GM20000 (cell line): ENCODE measurements at regions not wholly inside any gene's neighbourhood (a gene's known extent, or its start where the extent isn't known, plus 50 kb on each side); places are given as distances from the start of the nearest gene placed in this dataset.

Experiments
- DNase-seq: peaks from one replicate; pipeline ENCODE4 v3.0.0; 2012; ENCODE audit warnings: low spot score
- CTCF ChIP-seq: IDR thresholded peaks from 2 replicates; pipeline ENCODE4 v1.5.1; 2012; ENCODE audit warnings: mild to moderate bottlenecking, control low read depth; ENCODE audit errors: extremely low read depth, missing control alignments

- no peak for TF ChIP-seq CTCF
- DNase-seq: no peak
These were observed 264.0 kb upstream of the AGTR1 start for GRCh38 chr3:148433665-148434064.

GRCh38 chr3:148435534-148435933, 262.2 kb upstream of the AGTR1 start:
- no peak for TF ChIP-seq CTCF
- no peak for DNase-seq

- no peak for DNase-seq
- TF ChIP-seq CTCF: no peak
These were observed 258.4 kb upstream of the AGTR1 start for GRCh38 chr3:148439254-148439822.

- TF ChIP-seq CTCF: no peak
- no peak for DNase-seq
These were observed 256.5 kb upstream of the AGTR1 start for GRCh38 chr3:148441191-148441590.

GRCh38 chr3:148450819-148451218, 246.9 kb upstream of the AGTR1 start:
- no peak for TF ChIP-seq CTCF

GRCh38 chr3:148451969-148452368, 245.7 kb upstream of the AGTR1 start:
- no peak for TF ChIP-seq CTCF
- no peak for DNase-seq

More at GRCh38 chr3:148450819-148451218, 246.9 kb upstream of the AGTR1 start:
- DNase-seq: no peak

GRCh38 chr3:148453781-148454191, 243.9 kb upstream of the AGTR1 start:
- no peak for TF ChIP-seq CTCF
- DNase-seq: no peak

GRCh38 chr3:148455098-148455497, 242.6 kb upstream of the AGTR1 start:
- no peak for TF ChIP-seq CTCF

More at GRCh38 chr3:148455098-148455497, 242.6 kb upstream of the AGTR1 start:
- DNase-seq: no peak
